SH-SY5Y (cell line): ENCODE measurements at regions not wholly inside any gene's neighbourhood (a gene's known extent, or its start where the extent isn't known, plus 50 kb on each side); places are given as distances from the start of the nearest gene placed in this dataset.

ENCODE experiments used
- GATA2 ChIP-seq: IDR thresholded peaks from 2 replicates; pipeline ENCODE4 v1.6.1; 2011; ENCODE audit warnings: mild to moderate bottlenecking, low read depth, low read length
- GATA3 ChIP-seq: IDR thresholded peaks from 2 replicates; pipeline ENCODE4 v1.6.1; 2011; ENCODE audit warnings: low read depth, mild to moderate bottlenecking, low read length, moderate library complexity

DNA sequence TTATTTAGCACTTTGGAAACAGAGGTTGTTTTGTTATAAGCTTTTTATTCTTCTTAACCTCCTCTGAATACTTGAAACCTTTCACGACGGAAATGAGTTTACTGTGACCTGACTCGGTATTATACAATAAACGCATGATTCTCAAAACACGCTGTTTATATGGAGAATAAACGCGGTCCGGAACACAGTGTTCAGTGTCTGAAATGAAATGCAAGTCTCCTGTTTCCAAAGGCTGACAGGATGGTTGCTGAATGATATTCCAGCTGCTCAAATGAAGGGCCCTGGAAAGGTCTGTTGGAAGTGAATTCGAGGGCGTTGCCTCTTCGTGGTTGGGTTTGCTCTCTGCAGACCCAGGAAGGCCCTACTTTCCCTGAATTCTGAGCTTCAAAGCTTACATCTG is 83.4 kb downstream of the RSPH3 start:
- no peak for TF ChIP-seq GATA3
- no peak for TF ChIP-seq GATA2
